GM08714 (cell line): ENCODE measurements at regions not wholly inside any gene's neighbourhood (a gene's known extent, or its start where the extent isn't known, plus 50 kb on each side); places are given as distances from the start of the nearest gene placed in this dataset.
"Not testable (repeated sequence)": the region's sequence is repeated elsewhere in the genome, so short reads cannot be mapped to it uniquely, and the experiment has no call there.

Source experiments
- H3K4me3 ChIP-seq: fragments of 200-500 bp; sonication (Bioruptor generic); 2 replicates; pipeline ENCODE4 v1.5.1; 2014; ENCODE audit warnings: mild to moderate bottlenecking, low read length, inconsistent platforms
- ZNF274 ChIP-seq: IDR thresholded peaks from 2 replicates; pipeline ENCODE4 v1.6.1; 2012; ENCODE audit warnings: mild to moderate bottlenecking, low read depth, low read length

DNA sequence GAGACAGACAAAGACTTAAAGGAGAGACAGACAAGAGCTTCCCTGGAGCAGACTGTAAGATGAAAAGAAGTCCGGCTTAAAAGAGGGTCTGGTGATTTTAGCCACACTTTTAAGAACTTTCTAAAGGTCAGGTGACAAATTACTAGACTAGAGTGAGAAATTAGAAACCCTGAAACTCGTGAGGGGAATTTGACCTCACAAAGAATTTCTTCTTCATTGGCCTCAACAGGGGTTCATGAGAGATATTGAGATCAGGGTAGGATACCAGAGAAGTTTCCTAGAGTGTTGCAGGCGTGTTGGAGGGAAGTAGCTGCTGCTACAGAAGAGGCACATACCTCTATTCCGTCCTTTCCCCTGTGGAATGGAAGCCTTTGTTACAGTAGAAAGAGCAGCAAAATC lies 884.4 kb downstream of the KCNT2 start:
- no peak for TF ChIP-seq ZNF274
- no peak overlapping the region for H3K4me3 ChIP-seq

DNA sequence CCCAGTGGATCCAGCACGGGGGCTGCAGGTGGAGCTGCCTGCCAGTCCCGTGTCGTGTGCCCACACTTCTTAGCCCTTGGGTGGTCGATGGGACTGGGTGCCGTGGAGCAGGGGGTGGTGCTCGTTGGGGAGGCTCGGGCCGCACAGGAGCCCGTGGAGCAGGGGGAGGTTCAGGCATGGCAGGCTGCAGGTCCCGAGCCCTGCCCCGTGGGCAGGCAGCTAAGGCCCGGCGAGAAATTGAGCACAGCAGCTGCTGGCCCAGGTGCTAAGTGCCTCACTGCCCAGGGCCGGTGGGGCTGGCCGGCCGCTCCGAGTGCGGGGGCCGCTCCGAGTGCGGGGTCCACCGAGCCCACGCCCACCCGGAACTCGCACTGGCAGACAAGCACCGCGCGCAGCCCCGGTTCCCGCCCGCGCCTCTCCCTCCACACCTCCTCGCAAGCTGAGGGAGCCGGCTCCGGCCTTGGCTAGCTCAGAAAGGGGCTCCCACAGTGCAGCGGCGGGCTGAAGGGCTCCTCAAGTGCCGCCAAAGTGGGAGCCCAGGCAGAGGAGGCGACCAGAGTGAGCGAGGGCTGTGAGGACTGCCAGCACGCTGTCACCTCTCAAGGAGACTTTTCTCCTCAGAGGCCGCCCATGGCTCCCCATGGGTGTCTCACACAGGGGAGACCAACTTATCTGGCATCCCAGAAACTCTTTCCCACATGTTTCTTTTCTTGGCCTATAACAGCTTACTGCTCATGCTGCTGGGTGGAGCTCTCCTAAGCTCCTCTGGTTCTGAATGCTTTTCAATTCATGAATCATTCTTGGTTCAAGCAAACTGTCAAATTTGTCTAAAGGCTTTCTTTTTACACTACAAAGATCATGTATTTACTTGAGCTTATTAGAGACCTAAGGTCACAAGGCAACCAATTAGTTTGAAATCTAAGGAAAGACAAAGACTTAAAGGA lies 885.1 kb downstream of the KCNT2 start:
- H3K4me3 ChIP-seq: not testable (repeated sequence)

DNA sequence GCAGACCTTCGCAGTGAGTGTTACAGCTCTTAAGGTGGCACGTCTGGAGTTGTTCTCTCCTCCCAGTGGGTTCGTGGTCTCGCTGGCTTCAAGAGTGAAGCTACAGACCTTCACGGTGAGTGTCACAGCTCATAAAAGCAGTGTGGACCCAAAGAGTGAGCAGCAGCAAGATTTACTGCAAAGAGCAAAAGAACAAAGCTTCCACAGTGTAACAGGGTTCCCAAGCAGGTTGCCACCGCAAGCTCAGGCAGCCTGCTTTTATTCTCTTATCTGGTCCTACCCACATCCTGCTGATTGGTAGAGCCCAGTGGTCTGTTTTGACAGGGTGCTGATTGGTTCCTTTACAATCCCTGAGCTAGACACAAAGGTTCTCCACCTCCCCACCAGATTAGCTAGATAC lies 886.1 kb downstream of the KCNT2 start:
- not testable (repeated sequence) for H3K4me3 ChIP-seq

GRCh38 chr1:195721210-195721971 lies 886.8 kb downstream of the KCNT2 start:
- no peak for TF ChIP-seq ZNF274
- H3K4me3 ChIP-seq: no peak overlapping the region

DNA sequence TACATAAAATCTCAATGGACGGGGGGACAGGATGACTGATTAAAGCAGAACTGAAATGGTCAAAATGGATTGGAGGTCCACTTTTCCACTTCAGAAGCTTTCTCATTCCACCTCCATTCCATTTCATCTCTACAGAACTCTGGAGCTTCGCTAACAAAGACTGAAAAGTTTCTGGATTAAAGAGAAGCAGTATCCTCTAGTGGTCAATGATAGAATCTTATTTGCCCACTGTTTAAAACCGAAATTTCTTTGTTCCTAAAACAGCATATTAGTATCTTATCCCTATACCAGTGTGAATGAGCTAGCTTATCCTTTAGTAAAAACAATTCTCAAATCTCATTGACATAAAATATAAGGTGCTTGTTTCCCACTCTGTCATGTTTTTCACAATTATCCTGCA lies 890.6 kb downstream of the KCNT2 start:
- no peak overlapping the region for H3K4me3 ChIP-seq
- TF ChIP-seq ZNF274: no peak

GRCh38 chr1:195715652-195716051 lies 892.6 kb downstream of the KCNT2 start:
- no peak overlapping the region for H3K4me3 ChIP-seq
- TF ChIP-seq ZNF274: no peak

DNA sequence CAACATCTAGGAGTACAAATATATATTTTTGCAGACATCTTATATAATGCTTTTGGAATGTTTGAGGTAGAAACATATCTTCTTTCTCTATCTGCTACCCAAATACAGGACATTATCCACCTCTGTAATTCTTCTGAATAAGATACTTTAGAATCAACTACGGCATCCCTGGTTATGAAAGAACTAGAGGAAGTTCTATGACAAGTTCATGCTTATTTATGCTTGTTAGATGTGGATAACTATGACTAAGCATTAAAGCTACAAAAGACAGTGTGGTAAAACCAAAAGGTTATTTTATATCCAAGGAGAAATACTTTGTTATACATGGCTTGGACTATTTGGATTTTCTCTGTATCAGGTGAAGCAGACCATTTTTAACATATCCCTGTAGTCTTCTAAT lies 894.0 kb downstream of the KCNT2 start:
- no peak overlapping the region for H3K4me3 ChIP-seq
- no peak for TF ChIP-seq ZNF274

- no peak for TF ChIP-seq ZNF274
- H3K4me3 ChIP-seq: no peak overlapping the region
These were observed 898.4 kb downstream of the KCNT2 start for GRCh38 chr1:195709821-195710220.

DNA sequence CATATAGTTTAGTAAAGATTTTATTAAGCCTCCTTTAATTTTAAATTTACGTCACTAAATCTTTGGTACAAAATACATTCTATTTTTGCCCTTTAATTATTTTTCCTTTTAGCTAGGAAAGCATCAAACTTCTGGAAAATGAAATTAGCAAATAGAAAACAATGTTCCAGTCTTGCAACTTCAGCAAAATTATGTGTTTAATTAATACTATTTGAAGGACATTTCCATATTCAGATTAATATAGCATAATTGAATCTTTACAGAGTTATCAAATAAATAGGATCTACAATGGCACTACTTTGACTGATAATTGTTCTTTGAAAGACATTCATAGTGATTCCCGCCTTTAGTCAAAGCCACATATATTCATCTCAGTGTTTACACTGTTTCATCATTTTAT lies 904.2 kb downstream of the KCNT2 start:
- no peak for TF ChIP-seq ZNF274
- no peak overlapping the region for H3K4me3 ChIP-seq

GRCh38 chr1:195701149-195701548 lies 907.1 kb downstream of the KCNT2 start:
- no peak overlapping the region for H3K4me3 ChIP-seq
- TF ChIP-seq ZNF274: no peak

DNA sequence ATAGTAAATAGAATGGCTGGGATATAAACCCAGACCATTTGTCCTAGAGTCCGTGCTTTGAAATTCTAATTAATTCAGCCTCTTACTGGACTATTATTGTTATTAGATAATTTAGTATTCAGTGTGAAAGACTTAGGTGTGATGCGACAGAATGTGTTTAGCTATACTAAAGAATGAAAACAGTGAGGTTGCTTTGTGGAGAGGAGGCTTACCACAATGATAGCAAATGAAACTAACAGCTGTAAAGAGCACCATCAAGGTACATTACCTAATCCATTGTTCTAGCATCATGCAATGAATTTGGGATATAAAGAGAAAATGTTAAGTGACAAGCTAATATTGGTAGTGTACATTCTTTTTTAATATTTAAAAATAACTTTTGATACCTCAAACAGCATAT lies 911.1 kb downstream of the KCNT2 start:
- no peak overlapping the region for H3K4me3 ChIP-seq
- no peak for TF ChIP-seq ZNF274

GRCh38 chr1:195686764-195687163 lies 921.5 kb downstream of the KCNT2 start:
- no peak overlapping the region for H3K4me3 ChIP-seq
- TF ChIP-seq ZNF274: no peak

DNA sequence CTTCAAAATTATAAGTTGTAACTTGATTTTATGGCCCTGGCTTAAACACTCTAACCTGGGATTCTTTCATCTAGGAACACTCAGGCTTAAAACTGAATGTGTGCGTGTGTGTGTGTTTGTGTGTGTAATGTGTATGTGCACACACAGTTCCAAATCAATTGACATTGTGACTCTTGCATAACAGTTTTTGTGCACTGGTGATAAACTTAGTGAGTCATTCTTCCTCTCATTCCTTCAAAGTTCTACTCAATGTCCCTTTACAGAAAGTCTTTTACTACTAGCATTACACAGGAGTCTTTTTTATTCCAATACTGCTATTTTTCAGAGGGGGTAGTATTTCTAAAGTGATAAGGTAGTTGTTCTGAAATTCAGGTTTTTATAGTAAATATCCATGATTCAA lies 943.6 kb downstream of the KCNT2 start:
- H3K4me3 ChIP-seq: no peak overlapping the region
- TF ChIP-seq ZNF274: no peak

DNA sequence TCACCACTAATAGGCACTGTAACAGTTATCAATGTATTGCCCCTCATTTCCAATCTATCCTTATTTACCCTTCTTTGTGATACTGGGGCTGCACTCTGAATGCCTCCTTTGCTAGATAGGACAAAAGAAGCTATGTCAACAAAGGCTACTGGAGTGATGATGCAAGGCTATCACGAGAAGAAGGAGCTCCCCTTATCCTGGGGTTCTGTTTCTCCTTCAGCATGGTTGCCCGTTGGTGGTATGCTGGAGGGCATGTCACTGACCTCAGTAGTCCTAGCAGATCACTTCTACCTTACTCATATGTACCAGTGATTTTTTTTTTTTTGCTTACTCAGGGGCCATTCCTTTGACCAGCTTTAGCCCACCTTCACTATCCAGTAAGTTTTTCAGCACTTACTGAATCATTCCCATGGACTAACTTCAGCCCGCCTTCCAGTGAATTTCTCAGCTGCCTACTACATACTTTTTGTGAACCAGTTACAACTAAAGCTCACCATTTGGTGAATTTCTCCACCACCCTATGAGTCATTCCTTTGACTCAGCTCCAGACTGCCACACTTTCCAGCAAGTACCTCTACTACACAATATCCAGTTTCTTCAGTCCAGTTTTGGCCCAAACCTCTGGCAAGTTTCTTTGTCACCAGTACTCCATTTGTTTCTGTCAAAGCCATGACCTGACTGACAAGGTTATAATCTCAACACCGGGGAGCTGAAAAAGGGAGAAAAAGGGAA lies 944.5 kb downstream of the KCNT2 start:
- no peak for TF ChIP-seq ZNF274
- no peak overlapping the region for H3K4me3 ChIP-seq

GRCh38 chr1:195656780-195657179 lies 951.5 kb downstream of the KCNT2 start:
- TF ChIP-seq ZNF274: no peak

GRCh38 chr1:195648875-195649274 lies 959.4 kb downstream of the KCNT2 start:
- not testable (repeated sequence) for H3K4me3 ChIP-seq

More at GRCh38 chr1:195656780-195657179, 951.5 kb downstream of the KCNT2 start:
- no peak overlapping the region for H3K4me3 ChIP-seq
